Activated CD8-positive, alpha-beta memory T cell treated with anti-CD3 and anti-CD28 coated beads, Interleukin-2, amount 50 U/mL, for 4 hours (primary cell): ENCODE measurements at regions not wholly inside any gene's neighbourhood (a gene's known extent, or its start where the extent isn't known, plus 50 kb on each side); places are given as distances from the start of the nearest gene placed in this dataset.

ENCODE experiments used
- DNase-seq: peaks from one replicate; pipeline ENCODE4 v3.0.0-alpha.2; 2020

- no peak for DNase-seq
Measured at GRCh38 chr4:147056940-147057610, 111.4 kb upstream of the TTC29 start.

- no peak for DNase-seq
Measured at GRCh38 chr4:147057611-147058190, 112.0 kb upstream of the TTC29 start.

- no peak for DNase-seq
Measured at GRCh38 chr4:147059064-147059731, 113.5 kb upstream of the TTC29 start.

GRCh38 chr4:147060151-147060931 lies 114.7 kb upstream of the TTC29 start:
- DNase-seq: no peak

GRCh38 chr4:147064856-147065255 lies 119.2 kb upstream of the TTC29 start:
- no peak for DNase-seq

GRCh38 chr4:147068564-147068963 lies 122.9 kb upstream of the TTC29 start:
- no peak for DNase-seq

GRCh38 chr4:147071209-147071740 lies 125.6 kb upstream of the TTC29 start:
- no peak for DNase-seq

- no peak for DNase-seq
Measured at GRCh38 chr4:147076179-147076578, 130.5 kb upstream of the TTC29 start.

- no peak for DNase-seq
Measured at GRCh38 chr4:147076728-147077127, 131.1 kb upstream of the TTC29 start.

GRCh38 chr4:147078362-147078761 lies 132.7 kb upstream of the TTC29 start:
- DNase-seq: no peak

GRCh38 chr4:147078875-147079658 lies 133.4 kb upstream of the TTC29 start:
- no peak for DNase-seq

- no peak for DNase-seq
Measured at GRCh38 chr4:147084861-147085260, 139.2 kb upstream of the TTC29 start.

- DNase-seq: no peak
Measured at GRCh38 chr4:147085781-147086180, 140.1 kb upstream of the TTC29 start.

GRCh38 chr4:147088146-147088545 lies 142.5 kb upstream of the TTC29 start:
- no peak for DNase-seq

- no peak for DNase-seq
Measured at GRCh38 chr4:147090486-147090885, 144.8 kb upstream of the TTC29 start.

- DNase-seq: no peak
Measured at GRCh38 chr4:147093206-147093605, 147.5 kb upstream of the TTC29 start.

GRCh38 chr4:147094238-147094637 lies 148.6 kb upstream of the TTC29 start:
- no peak for DNase-seq

- no peak for DNase-seq
Measured at GRCh38 chr4:147096667-147097604, 151.3 kb upstream of the TTC29 start.

- no peak for DNase-seq
Measured at GRCh38 chr4:147101678-147102077, 156.0 kb upstream of the TTC29 start.

GRCh38 chr4:147102596-147102995 lies 156.9 kb upstream of the TTC29 start:
- DNase-seq: no peak

- DNase-seq: no peak
Measured at GRCh38 chr4:147103403-147103946, 157.8 kb upstream of the TTC29 start.
